HG02970 (cell line): ENCODE measurements at regions not wholly inside any gene's neighbourhood (a gene's known extent, or its start where the extent isn't known, plus 50 kb on each side); places are given as distances from the start of the nearest gene placed in this dataset.
"Not testable (repeated sequence)": the region's sequence is repeated elsewhere in the genome, so short reads cannot be mapped to it uniquely, and the experiment has no call there.

ENCODE experiments used
- ATAC-seq: cut with Tn5 transposase; IDR thresholded peaks from one replicate; pipeline ENCODE4 v1.9.1; 2021; ENCODE audit warnings: mild to moderate bottlenecking, moderate library complexity, moderate number of reproducible peaks; ENCODE audit not compliant: unreplicated experiment, low FRiP score

GRCh38 chr9:101904845-101905244 lies 166.4 kb upstream of the GRIN3A start:
- ATAC-seq = no peak

GRCh38 chr9:101902051-101902450 lies 163.6 kb upstream of the GRIN3A start:
- no peak for ATAC-seq

GRCh38 chr9:101897196-101897595 lies 158.7 kb upstream of the GRIN3A start:
- no peak for ATAC-seq

GRCh38 chr9:101893661-101894646 lies 155.5 kb upstream of the GRIN3A start:
- no peak for ATAC-seq

- no peak for ATAC-seq
These were observed 143.1 kb upstream of the GRIN3A start for GRCh38 chr9:101881508-101881907.

- ATAC-seq = no peak
These were observed 142.4 kb upstream of the GRIN3A start for GRCh38 chr9:101880846-101881245.

GRCh38 chr9:101878734-101879133 lies 140.3 kb upstream of the GRIN3A start:
- ATAC-seq = no peak

GRCh38 chr9:101877439-101877838 lies 139.0 kb upstream of the GRIN3A start:
- no peak for ATAC-seq

GRCh38 chr9:101861472-101861871 lies 123.0 kb upstream of the GRIN3A start:
- no peak for ATAC-seq

- no peak for ATAC-seq
These were observed 122.5 kb upstream of the GRIN3A start for GRCh38 chr9:101860920-101861319.

- no peak for ATAC-seq
These were observed 121.2 kb upstream of the GRIN3A start for GRCh38 chr9:101859620-101860019.

GRCh38 chr9:101858026-101858425 lies 119.6 kb upstream of the GRIN3A start:
- ATAC-seq = no peak

GRCh38 chr9:101849102-101849707 lies 110.8 kb upstream of the GRIN3A start:
- no peak for ATAC-seq

GRCh38 chr9:101848485-101848919 lies 110.1 kb upstream of the GRIN3A start:
- no peak for ATAC-seq

GRCh38 chr9:101846161-101846560 lies 107.7 kb upstream of the GRIN3A start:
- ATAC-seq = no peak

- ATAC-seq = no peak
These were observed 102.3 kb upstream of the GRIN3A start for GRCh38 chr9:101840694-101841188.

- not testable (repeated sequence) for ATAC-seq
These were observed 100.5 kb upstream of the GRIN3A start for GRCh38 chr9:101838988-101839387.

- ATAC-seq = no peak
These were observed 97.6 kb upstream of the GRIN3A start for GRCh38 chr9:101836021-101836420.

GRCh38 chr9:101832486-101832885 lies 94.0 kb upstream of the GRIN3A start:
- no peak for ATAC-seq

GRCh38 chr9:101821450-101821849 lies 83.0 kb upstream of the GRIN3A start:
- not testable (repeated sequence) for ATAC-seq

GRCh38 chr9:101820983-101821382 lies 82.5 kb upstream of the GRIN3A start:
- ATAC-seq = not testable (repeated sequence)
